ENCODE measurements at regions not wholly inside any gene's neighbourhood (a gene's known extent, or its start where the extent isn't known, plus 50 kb on each side); places are given as distances from the start of the nearest gene placed in this dataset.
"Not testable (repeated sequence)": the region's sequence is repeated elsewhere in the genome, so short reads cannot be mapped to it uniquely, and the experiment has no call there.

DNA sequence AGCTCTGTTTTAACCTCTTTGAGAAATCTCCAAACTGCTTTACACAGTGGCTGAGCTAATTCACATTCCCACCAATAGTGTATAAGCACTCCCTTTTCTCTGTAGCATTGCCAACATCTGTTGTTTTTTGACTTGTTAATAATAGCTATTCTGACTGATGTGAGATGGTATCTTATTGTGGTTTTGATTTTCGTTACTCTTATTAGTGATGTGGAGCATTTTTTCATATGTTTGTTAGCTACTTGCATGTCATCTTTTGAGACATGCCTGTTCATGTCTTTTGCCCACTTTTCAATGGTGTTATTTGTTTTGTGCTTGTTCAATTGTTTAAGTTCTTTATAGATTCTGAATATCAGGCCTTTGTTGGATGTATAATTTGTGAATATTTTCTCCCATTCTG, 225.2 kb upstream of the TRPC7 start:
- CTCF ChIA-PET: no interaction called here

DNA sequence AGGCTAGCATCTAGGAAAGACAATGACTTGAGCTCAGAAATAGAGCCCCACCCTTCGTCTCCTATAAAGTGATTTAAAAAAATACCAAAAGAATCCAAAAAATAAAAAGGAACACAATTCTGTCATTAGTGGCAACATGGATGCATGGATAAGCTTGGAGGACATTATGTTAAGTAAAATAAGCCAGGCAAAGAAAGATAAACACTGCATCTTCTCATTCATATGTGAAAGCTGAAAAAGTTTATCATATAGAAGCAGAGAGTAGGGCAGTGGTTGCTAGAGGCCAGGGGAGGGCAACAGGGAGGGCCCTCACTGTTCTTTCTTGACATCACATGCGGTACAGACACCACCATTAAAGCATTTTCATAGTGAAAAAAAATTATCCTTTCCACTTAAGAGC, 220.9 kb upstream of the TRPC7 start:
- TF ChIP-seq ZNF384 (IDR thresholded peaks at IDR 0.05): no peak
- TF ChIP-seq HDGF (IDR thresholded peaks at IDR 0.05; ENCODE audit: borderline replicate concordance): no peak
- no peak for TF ChIP-seq LEF1 (IDR thresholded peaks at IDR 0.05; ENCODE audit: borderline replicate concordance)
- no peak for TF ChIP-seq FOXK2 (IDR thresholded peaks at IDR 0.05)
- TF ChIP-seq, protein P1, sequence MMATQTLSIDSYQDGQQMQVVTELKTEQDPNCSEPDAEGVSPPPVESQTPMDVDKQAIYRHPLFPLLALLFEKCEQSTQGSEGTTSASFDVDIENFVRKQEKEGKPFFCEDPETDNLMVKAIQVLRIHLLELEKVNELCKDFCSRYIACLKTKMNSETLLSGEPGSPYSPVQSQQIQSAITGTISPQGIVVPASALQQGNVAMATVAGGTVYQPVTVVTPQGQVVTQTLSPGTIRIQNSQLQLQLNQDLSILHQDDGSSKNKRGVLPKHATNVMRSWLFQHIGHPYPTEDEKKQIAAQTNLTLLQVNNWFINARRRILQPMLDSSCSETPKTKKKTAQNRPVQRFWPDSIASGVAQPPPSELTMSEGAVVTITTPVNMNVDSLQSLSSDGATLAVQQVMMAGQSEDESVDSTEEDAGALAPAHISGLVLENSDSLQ (IDR thresholded peaks at IDR 0.05): no peak
- TF ChIP-seq SUZ12 (IDR thresholded peaks at IDR 0.05): no peak
- TF ChIP-seq FOXM1 (IDR thresholded peaks at IDR 0.05; ENCODE audit: borderline replicate concordance): no peak
- no peak for TF ChIP-seq FOXA1 (IDR thresholded peaks at IDR 0.05)
- TF ChIP-seq BHLHE40 (IDR thresholded peaks at IDR 0.05; ENCODE audit: borderline replicate concordance): no peak
- no peak for TF ChIP-seq L3MBTL2 (conservative IDR thresholded peaks at IDR 0.05)
- no peak for TF ChIP-seq TARDBP (IDR thresholded peaks at IDR 0.05)
- no peak for TF ChIP-seq ARNT (IDR thresholded peaks at IDR 0.05)
- no peak for TF ChIP-seq CTBP1 (IDR thresholded peaks at IDR 0.05; ENCODE audit: borderline replicate concordance)
- no peak for TF ChIP-seq NFRKB (IDR thresholded peaks at IDR 0.05)
- no peak for TF ChIP-seq ELF4 (IDR thresholded peaks at IDR 0.05)
- TF ChIP-seq SP1 (IDR thresholded peaks at IDR 0.05): no peak
- ChIA-PET POLR2A (no interaction called here), CTCF (no interaction called here)
- no peak for DNase-seq (ENCODE audit: extremely low spot score)

More for the DNA sequence above, 225.2 kb upstream of the TRPC7 start:
- TF ChIP-seq L3MBTL2 (conservative IDR thresholded peaks at IDR 0.05) (no peak), CTBP1 (IDR thresholded peaks at IDR 0.05; ENCODE audit: borderline replicate concordance) (no peak), LEF1 (IDR thresholded peaks at IDR 0.05; ENCODE audit: borderline replicate concordance) (no peak), TARDBP (IDR thresholded peaks at IDR 0.05) (no peak), FOXM1 (IDR thresholded peaks at IDR 0.05; ENCODE audit: borderline replicate concordance) (no peak), SP1 (IDR thresholded peaks at IDR 0.05) (no peak), ZNF384 (IDR thresholded peaks at IDR 0.05) (no peak), ARNT (IDR thresholded peaks at IDR 0.05) (no peak), FOXK2 (IDR thresholded peaks at IDR 0.05) (no peak), FOXA1 (IDR thresholded peaks at IDR 0.05) (no peak), NFRKB (IDR thresholded peaks at IDR 0.05) (no peak), SUZ12 (IDR thresholded peaks at IDR 0.05) (no peak)
- TF ChIP-seq, protein P1 (IDR thresholded peaks at IDR 0.05): no peak
- no peak for DNase-seq (ENCODE audit: extremely low spot score)
- POLR2A ChIA-PET: no interaction called here

DNA sequence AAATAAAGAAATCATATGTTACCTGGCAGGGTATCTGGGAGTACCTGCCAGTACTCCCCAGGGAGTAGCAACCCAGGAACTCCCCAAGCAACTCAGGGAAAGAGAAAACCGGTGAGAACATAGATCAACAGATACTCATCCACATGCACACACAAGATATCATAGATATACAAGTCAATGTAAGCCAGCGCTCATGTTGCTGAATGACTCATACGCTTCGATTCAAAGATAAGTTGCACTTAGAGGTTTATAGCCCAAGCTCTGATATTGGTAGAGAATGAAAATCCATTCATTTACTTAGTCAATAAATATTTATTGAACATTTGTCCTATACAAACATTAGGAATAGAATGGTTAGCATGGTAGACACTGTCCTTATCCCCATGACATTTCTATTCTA, 219.1 kb upstream of the TRPC7 start:
- no peak for DNase-seq (ENCODE audit: extremely low spot score)
- CTCF ChIA-PET: no interaction called here
- POLR2A ChIA-PET: no interaction called here
- TF ChIP-seq FOXA1 (IDR thresholded peaks at IDR 0.05) (no peak), NFRKB (IDR thresholded peaks at IDR 0.05) (no peak), LEF1 (IDR thresholded peaks at IDR 0.05; ENCODE audit: borderline replicate concordance) (no peak), CTBP1 (IDR thresholded peaks at IDR 0.05; ENCODE audit: borderline replicate concordance) (no peak), ELF4 (IDR thresholded peaks at IDR 0.05) (no peak), SUZ12 (IDR thresholded peaks at IDR 0.05) (no peak), ZNF384 (IDR thresholded peaks at IDR 0.05) (no peak), SP1 (IDR thresholded peaks at IDR 0.05) (no peak), HDGF (IDR thresholded peaks at IDR 0.05; ENCODE audit: borderline replicate concordance) (no peak), BHLHE40 (IDR thresholded peaks at IDR 0.05; ENCODE audit: borderline replicate concordance) (no peak), L3MBTL2 (conservative IDR thresholded peaks at IDR 0.05) (no peak), FOXK2 (IDR thresholded peaks at IDR 0.05) (no peak), ARNT (IDR thresholded peaks at IDR 0.05) (no peak), FOXM1 (IDR thresholded peaks at IDR 0.05; ENCODE audit: borderline replicate concordance) (no peak), TARDBP (IDR thresholded peaks at IDR 0.05) (no peak)
- TF ChIP-seq, protein P1 (IDR thresholded peaks at IDR 0.05): no peak

DNA sequence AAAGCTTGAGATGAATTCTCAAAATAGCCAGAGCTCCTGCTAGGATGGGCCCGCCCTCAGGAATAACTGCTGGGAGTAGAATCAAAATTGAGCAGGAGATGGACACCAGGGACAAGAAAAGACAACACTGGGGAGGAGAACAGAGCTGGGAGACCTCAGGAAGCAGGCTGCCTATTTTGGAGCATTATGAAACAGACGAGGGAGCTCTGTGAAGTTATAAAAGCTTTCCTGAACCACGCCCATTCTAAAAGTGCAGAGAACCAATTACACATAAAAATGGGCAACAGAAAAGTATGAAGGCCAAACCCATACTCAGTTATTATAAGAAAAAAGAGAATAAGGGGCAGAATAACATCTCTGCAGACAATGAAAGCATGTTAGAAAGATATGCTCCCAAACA, 213.9 kb upstream of the TRPC7 start:
- no peak for TF ChIP-seq FOXK2 (IDR thresholded peaks at IDR 0.05)
- no peak for TF ChIP-seq HDGF (IDR thresholded peaks at IDR 0.05; ENCODE audit: borderline replicate concordance)
- no peak for TF ChIP-seq BHLHE40 (IDR thresholded peaks at IDR 0.05; ENCODE audit: borderline replicate concordance)
- no peak for TF ChIP-seq LEF1 (IDR thresholded peaks at IDR 0.05; ENCODE audit: borderline replicate concordance)
- no peak for TF ChIP-seq FOXA1 (IDR thresholded peaks at IDR 0.05)
- no peak for TF ChIP-seq SP1 (IDR thresholded peaks at IDR 0.05)
- TF ChIP-seq ELF4 (IDR thresholded peaks at IDR 0.05): no peak
- TF ChIP-seq TARDBP (IDR thresholded peaks at IDR 0.05): no peak
- no peak for TF ChIP-seq ARNT (IDR thresholded peaks at IDR 0.05)
- TF ChIP-seq ZNF384 (IDR thresholded peaks at IDR 0.05): no peak
- TF ChIP-seq SUZ12 (IDR thresholded peaks at IDR 0.05): no peak
- TF ChIP-seq, protein P1 (IDR thresholded peaks at IDR 0.05): no peak
- TF ChIP-seq L3MBTL2 (conservative IDR thresholded peaks at IDR 0.05): no peak
- TF ChIP-seq NFRKB (IDR thresholded peaks at IDR 0.05): no peak
- DNase-seq (ENCODE audit: extremely low spot score): no peak
- CTCF ChIA-PET: no interaction called here
- POLR2A ChIA-PET: no interaction called here

DNA sequence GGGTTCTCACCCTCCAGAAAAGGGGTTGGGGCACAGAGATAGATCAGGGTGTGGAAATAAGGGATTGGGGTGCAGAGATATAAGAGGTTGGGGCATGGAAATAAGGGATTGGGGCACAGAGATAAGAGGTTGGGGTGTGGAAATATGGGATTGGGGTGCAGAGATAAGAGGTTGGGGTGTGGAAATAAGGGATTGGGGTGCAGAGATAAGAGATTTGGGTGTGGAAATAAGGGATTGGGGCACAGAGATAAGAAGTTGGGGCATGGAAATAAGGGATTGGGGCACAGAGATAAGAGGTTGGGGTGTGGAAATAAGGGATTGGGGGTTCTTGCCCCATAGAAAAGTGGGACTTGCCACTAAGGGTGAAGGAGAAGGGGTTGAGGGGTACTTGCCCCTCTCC, 204.5 kb upstream of the TRPC7 start:
- CTCF ChIA-PET; DNase-seq (ENCODE audit: extremely low spot score); POLR2A ChIA-PET: not testable (repeated sequence)

DNA sequence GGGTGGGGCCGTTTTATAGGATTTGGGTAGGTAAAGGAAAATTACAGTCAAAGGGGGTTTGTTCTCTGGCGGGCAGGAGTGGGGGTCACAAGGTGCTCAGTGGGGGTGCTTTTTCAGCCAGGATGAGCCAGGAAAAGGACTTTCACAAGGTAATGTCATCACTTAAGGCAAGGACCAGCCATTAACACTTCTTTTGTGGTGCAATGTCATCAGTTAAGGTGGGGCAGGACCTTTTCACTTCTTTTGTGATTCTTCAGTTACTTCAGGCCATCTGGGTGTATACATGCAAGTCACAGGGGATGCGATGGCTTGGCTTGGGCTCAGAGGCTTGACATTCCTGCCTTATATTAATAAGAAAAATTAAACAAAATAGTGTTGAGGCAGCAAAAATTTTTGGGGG, 200.1 kb upstream of the TRPC7 start:
- CTCF ChIA-PET; POLR2A ChIA-PET; DNase-seq (ENCODE audit: extremely low spot score): not testable (repeated sequence)

DNA sequence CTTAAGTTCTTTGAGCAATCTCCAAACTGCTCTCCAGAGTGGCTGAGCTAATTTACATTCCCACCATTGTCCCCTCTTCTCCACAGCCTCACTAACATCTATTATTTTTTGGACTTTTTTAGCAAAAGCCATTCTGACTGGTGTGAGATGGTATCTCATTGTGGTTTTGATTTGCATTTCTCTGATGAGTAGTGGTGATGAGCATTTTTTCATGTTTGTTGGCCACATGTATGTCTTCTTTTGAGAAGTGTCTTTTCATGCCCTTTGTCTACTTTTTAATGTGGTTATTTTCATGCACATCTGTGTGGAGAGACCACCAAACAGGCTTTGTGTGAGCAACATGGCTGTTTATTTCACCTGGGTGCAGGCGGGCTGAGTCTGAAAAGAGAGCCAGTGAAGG, 199.7 kb upstream of the TRPC7 start:
- POLR2A ChIA-PET; CTCF ChIA-PET; DNase-seq (ENCODE audit: extremely low spot score): not testable (repeated sequence)

DNA sequence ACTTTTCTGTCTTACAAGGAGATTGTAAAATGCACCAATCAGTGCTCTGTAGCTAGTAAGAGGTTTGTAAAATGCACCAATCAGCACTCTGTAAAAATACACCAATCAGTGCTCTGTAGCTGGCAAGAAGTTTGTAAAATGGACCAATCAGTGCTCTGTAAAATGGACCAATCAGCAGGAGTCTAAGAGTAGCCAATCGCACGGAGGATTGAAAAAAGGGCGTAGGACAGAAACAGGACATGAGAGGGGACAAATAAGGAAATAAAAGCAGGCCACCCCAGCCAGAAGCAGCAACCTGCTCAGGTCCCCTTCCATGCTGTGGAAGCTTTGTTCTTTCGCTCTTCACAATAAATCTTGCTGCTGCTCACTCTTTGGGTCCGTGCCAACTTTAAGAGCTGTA, 199.1 kb upstream of the TRPC7 start:
- DNase-seq (ENCODE audit: extremely low spot score); POLR2A ChIA-PET; CTCF ChIA-PET: not testable (repeated sequence)
